ENCODE measurements at regions not wholly inside any gene's neighbourhood (a gene's known extent, or its start where the extent isn't known, plus 50 kb on each side); places are given as distances from the start of the nearest gene placed in this dataset.

DNA sequence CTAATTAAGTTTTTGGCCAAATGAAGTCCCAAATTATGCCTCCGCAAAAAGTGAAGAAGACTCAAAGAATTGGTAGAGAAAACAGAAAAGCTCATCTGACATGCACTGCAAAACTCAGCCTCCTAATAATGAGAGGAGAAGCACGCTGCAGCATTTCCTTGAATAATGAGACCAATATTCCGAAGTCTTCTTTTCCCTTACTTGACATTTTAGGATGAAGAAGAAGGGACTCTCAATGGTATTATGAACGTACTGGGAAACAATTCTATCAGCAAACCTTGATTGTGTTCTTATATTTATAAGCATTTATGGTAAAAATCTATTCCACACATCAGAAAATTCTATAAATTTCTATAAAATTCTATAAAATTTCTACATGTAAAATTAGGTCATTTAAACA lies 733.9 kb upstream of the ACVR2A start:
- peaks cover 3% of the 10 kb centered on the region for H3K9me3 Mint-ChIP-seq
- H3K4me3 Mint-ChIP-seq, result no peak overlapping the region
- POLR2A ChIA-PET, result no interaction called here
- CTCF ChIA-PET, result interaction anchor here (1.0 kb wide), 1 partner anchor 8 kb away, joined by 3 read pairs; no protein-coding TSS in a partner anchor
- H3K4me1 Mint-ChIP-seq (ENCODE audit: low read depth), result no peaks in the 10 kb centered on the region
- H3K36me3 Mint-ChIP-seq, result no peaks in the 10 kb centered on the region
- intact Hi-C loops (cut with micrococcal nuclease), result no loop called here
- H3K27me3 Mint-ChIP-seq, result no peaks in the 10 kb centered on the region
- H3K27ac Mint-ChIP-seq, result no peak overlapping the region
- no peak for DNase-seq

DNA sequence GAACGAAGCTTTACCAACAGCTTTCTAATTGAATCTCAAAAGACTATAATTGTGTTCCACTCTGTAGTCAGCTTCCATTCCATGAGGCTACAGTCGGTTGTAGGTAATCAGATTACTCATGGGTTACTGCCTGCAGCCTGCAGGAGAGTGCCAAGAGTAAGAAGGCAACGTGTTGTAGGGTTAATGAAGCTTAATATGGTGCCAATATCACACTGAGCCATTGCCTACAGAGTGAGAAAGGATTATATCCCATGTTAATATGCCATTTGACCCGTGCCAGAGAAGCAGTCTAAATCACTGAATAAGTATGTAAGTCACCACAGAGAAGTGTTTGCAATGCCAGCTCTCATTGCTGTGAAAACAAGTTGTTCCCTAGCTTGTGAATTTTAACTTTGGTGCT lies 734.5 kb upstream of the ACVR2A start:
- Mint-ChIP-seq H3K4me3 (no peak overlapping the region), H3K36me3 (no peaks in the 10 kb centered on the region), H3K4me1 (ENCODE audit: low read depth) (no peaks in the 10 kb centered on the region), H3K27me3 (no peaks in the 10 kb centered on the region), H3K9me3 (peaks cover 3% of the 10 kb centered on the region), H3K27ac (no peak overlapping the region)
- CTCF ChIA-PET, result interaction anchor here (1.0 kb wide), 1 partner anchor 8 kb away, joined by 3 read pairs; no protein-coding TSS in a partner anchor
- intact Hi-C loops (cut with micrococcal nuclease), result no loop called here
- no peak for DNase-seq
- POLR2A ChIA-PET, result no interaction called here

DNA sequence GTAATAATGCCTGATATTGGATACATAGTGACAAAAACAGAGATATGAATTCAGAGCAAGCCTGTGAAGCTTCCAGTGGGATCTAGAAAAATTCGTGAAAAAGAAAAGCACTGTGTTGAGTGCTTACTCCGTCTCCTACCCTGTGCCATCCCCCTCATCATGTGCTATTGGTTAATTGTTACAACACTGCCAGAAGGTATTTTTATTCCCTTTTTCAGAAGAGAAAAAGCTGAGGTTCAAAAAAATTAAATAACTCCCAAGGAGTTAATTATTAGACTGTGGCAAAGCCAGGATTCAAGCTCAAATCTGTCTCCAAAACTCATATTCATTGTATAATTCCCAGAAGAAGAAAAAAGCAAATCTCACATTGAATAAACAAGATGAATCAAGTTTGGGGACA lies 735.5 kb upstream of the ACVR2A start:
- no peak for DNase-seq
- CTCF ChIA-PET, result no interaction called here
- intact Hi-C loops (cut with micrococcal nuclease), result no loop called here
- no peak overlapping the region for H3K4me3 Mint-ChIP-seq
- H3K27ac Mint-ChIP-seq, result no peak overlapping the region
- POLR2A ChIA-PET, result no interaction called here
- H3K9me3 Mint-ChIP-seq, result peaks cover 3% of the 10 kb centered on the region
- no peaks in the 10 kb centered on the region for H3K4me1 Mint-ChIP-seq (ENCODE audit: low read depth)
- no peaks in the 10 kb centered on the region for H3K27me3 Mint-ChIP-seq
- no peaks in the 10 kb centered on the region for H3K36me3 Mint-ChIP-seq

DNA sequence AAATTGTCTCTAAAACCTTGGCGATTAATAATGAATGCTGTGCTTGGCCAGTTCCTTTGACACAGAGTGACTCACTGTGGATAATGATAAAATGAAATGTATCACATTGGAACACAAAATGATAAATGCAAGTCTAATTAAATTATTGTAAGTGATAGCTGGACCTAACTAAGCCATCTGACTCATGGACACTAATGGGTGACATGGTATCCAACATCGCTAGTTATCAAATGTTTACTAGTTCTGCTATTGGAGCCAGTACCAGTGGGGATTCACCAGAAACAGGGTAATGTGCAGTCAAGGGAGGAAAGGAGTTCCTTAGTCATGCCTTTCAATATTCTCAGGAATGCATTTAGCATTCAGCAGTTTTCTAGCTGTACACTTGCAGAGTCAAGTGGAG lies 736.3 kb upstream of the ACVR2A start:
- Mint-ChIP-seq H3K27me3 (no peaks in the 10 kb centered on the region), H3K4me1 (ENCODE audit: low read depth) (no peaks in the 10 kb centered on the region), H3K27ac (no peak overlapping the region), H3K36me3 (no peaks in the 10 kb centered on the region), H3K4me3 (no peak overlapping the region), H3K9me3 (peaks cover 3% of the 10 kb centered on the region)
- ChIA-PET CTCF (no interaction called here), POLR2A (no interaction called here)
- DNase-seq, result no peak
- intact Hi-C loops (cut with micrococcal nuclease), result no loop called here

DNA sequence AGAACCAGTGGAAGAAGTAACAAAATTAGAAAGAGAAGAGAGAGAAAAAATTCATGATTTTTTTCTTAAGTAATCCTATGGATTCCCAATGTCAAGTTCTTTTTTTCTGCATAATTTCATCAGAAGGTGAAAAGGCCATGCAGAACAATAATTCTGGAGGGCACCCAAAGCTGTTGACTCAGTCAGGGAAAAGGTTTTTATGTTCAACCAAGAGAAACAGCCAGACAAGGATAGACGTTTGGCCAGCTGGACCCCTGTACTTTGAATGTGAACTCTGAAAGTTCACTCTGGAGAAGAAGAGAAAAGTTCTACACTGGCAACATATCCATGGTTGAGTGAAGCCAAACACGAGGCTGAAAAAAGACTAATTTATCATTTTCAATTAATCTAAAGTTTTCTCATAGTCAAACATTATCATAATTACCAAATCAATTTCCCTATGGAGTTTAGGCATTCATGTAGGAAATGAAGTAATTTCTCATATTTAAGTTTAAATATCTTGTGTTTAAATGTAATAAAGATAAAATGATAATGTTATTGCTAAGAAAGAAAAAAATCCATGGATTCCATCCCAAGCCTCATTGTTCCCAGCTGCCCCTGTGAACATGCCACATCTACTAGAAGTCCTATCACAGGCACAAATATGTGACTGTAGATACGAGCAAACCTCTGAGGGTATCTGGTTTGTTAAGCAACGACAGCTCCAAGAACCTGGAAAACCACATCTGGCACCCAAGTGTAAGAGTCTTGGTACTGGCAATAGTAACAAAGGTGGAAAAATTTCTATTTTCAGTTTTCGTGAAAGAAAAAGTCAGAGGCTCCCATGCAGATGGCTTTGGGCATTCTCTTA lies 742.7 kb upstream of the ACVR2A start:
- H3K4me3 Mint-ChIP-seq, result no peak overlapping the region
- no peak overlapping the region for H3K27ac Mint-ChIP-seq
- peaks cover 2% of the 10 kb centered on the region for H3K4me1 Mint-ChIP-seq (ENCODE audit: low read depth)
- ChIA-PET POLR2A (no interaction called here), CTCF (interaction anchor here (0.6 kb wide), 1 partner anchor 352 kb away, joined by 3 read pairs; no protein-coding TSS in a partner anchor)
- intact Hi-C loops (cut with micrococcal nuclease), result no loop called here
- H3K27me3 Mint-ChIP-seq, result no peaks in the 10 kb centered on the region
- no peaks in the 10 kb centered on the region for H3K36me3 Mint-ChIP-seq
- H3K9me3 Mint-ChIP-seq, result no peaks in the 10 kb centered on the region
- DNase-seq, result no peak

DNA sequence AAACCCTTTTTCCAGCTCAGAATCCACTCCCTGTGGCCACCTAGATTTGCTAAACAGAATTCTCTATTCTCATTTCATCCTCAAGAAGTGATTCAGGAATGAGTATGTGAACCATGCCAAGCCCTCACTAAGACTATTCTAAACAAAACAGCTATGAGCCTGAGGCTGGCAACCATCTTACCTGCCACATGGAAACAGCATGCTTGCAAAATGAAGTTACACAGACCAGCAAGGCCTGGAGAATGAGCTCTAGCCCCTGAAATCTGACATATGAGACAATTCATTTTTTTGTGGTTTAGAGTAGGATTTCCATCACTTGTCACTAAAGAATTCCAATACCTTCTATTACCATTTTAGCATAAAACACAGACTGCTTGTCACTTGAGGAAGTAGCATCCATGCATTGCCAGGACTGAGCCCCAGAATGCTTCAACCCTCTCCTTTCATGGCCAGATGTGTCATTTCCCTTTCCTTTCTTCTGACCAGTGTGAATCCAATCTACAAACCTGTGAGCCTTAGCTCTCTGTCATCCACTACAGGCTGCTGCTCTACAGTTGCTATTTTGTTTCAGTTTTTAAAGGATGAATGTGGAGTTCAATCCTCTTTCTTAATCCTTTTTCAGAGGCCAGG lies 744.3 kb upstream of the ACVR2A start:
- ChIA-PET CTCF (no interaction called here), POLR2A (interaction anchor here (0.6 kb wide), 1 partner anchor 307 kb away, joined by 4 read pairs; no protein-coding TSS in a partner anchor)
- H3K36me3 Mint-ChIP-seq, result no peaks in the 10 kb centered on the region
- no peak overlapping the region for H3K4me3 Mint-ChIP-seq
- H3K4me1 Mint-ChIP-seq (ENCODE audit: low read depth), result peaks cover 11% of the 10 kb centered on the region
- no peaks in the 10 kb centered on the region for H3K9me3 Mint-ChIP-seq
- H3K27me3 Mint-ChIP-seq, result no peaks in the 10 kb centered on the region
- intact Hi-C loops (cut with micrococcal nuclease), result no loop called here
- no peak overlapping the region for H3K27ac Mint-ChIP-seq
- no peak for DNase-seq

DNA sequence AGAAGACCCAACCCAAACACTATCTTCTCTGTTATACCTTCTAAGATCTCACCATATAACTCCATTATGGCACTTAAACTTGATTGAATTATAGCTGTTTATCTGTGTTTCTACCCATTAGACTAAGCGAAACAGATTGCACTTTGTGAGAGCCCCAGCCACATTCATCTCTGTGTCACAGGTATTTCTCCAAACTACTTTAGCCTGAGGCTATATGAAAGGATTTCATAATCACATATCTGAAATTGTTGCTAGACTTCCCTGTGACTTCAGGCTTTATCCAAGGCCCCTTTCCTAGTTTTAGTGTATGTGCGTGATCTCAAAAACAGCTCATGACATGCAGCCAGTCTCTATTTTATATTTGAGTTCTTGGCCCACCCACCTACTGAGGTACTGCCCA lies 745.0 kb upstream of the ACVR2A start:
- Mint-ChIP-seq H3K27me3 (no peaks in the 10 kb centered on the region), H3K4me1 (ENCODE audit: low read depth) (peaks cover 11% of the 10 kb centered on the region), H3K9me3 (no peaks in the 10 kb centered on the region), H3K27ac (no peak overlapping the region), H3K36me3 (no peaks in the 10 kb centered on the region), H3K4me3 (no peak overlapping the region)
- ChIA-PET CTCF (interaction anchor here (1.4 kb wide), 1 partner anchor 17 kb away, joined by 5 read pairs; no protein-coding TSS in a partner anchor), POLR2A (no interaction called here)
- no peak for DNase-seq
- intact Hi-C loops (cut with micrococcal nuclease), result loop anchor here (5.0 kb wide), 1 partner anchor 82 kb away; no protein-coding TSS in a partner anchor

DNA sequence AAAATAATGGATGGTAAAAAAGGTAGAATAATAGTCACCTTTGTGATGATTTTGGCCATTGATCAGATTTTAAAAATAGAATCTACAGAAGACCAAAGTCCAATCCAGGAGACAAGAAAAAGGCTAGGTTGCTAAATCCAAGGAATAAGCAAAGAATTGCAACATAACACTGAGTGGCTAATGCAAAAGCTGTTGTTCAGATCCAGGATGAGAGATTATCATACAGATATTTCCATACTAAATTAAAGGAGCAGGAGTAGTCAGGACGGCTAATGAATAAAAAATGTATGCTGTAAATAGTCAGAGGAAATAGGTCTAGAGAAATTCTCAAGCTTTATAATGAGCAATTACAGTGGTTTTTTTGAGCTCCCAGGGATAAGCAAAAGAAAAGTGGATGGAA lies 745.9 kb upstream of the ACVR2A start:
- no peaks in the 10 kb centered on the region for H3K36me3 Mint-ChIP-seq
- intact Hi-C loops (cut with micrococcal nuclease), result loop anchor here (5.0 kb wide), 1 partner anchor 83 kb away; no protein-coding TSS in a partner anchor
- H3K9me3 Mint-ChIP-seq, result no peaks in the 10 kb centered on the region
- H3K27ac Mint-ChIP-seq, result no peak overlapping the region
- ChIA-PET POLR2A (no interaction called here), CTCF (interaction anchor here (1.4 kb wide), 1 partner anchor 16 kb away, joined by 5 read pairs; no protein-coding TSS in a partner anchor)
- H3K4me3 Mint-ChIP-seq, result no peak overlapping the region
- peaks cover 11% of the 10 kb centered on the region for H3K4me1 Mint-ChIP-seq (ENCODE audit: low read depth)
- DNase-seq, result no peak
- no peaks in the 10 kb centered on the region for H3K27me3 Mint-ChIP-seq

DNA sequence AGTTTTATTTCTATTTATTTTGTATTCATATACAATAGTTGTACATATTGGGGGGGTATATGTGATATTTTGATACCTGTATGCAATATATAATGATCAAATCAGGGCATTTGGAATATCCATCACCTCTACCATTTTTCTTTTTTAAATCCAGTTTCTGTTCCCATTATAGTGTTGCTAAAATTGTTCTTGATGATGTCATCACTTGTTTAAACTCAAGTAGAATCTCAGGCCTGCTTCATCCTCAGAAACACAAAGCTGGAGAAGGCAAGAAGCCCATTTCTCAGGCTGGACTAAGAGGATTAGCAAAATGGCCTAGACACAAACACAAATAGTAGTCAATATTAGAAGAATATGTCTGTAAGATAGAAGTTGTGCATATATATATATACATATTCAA lies 747.1 kb upstream of the ACVR2A start:
- H3K27ac Mint-ChIP-seq, result no peak overlapping the region

DNA sequence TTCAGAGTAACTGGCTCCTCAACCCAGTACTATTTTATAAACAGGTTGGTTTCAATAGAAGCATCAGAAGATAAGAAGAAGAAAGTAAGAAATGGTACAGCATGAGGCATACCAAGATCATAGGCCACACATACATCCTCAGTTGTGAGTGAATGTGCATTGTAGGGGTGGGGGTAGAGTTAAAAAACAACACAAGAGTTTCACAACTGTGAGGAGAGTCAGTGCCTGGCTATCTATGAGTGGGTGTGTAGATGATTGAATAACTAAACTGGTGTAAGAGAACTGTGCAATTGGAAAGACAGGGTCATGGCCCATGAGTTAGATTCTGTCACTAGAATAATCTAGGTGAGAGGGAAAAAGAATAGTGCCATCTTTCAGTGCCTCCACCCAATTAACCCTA lies 748.2 kb upstream of the ACVR2A start:
- intact Hi-C loops (cut with micrococcal nuclease), result loop anchor here (1.0 to 5.0 kb wide), 2 partner anchors 86 to 198 kb away; no protein-coding TSS in a partner anchor
- no peaks in the 10 kb centered on the region for H3K27me3 Mint-ChIP-seq
- ChIA-PET CTCF (no interaction called here), POLR2A (no interaction called here)
- peak; percentile 11 for DNase-seq
- H3K4me1 Mint-ChIP-seq (ENCODE audit: low read depth), result peaks cover 11% of the 10 kb centered on the region
- H3K4me3 Mint-ChIP-seq, result no peak overlapping the region
- H3K27ac Mint-ChIP-seq, result no peak overlapping the region
- no peaks in the 10 kb centered on the region for H3K9me3 Mint-ChIP-seq
- H3K36me3 Mint-ChIP-seq, result no peaks in the 10 kb centered on the region

More for the DNA sequence above, 747.1 kb upstream of the ACVR2A start:
- intact Hi-C loops (cut with micrococcal nuclease), result loop anchor here (5.0 kb wide), 1 partner anchor 85 kb away; no protein-coding TSS in a partner anchor
- Mint-ChIP-seq H3K27me3 (no peaks in the 10 kb centered on the region), H3K9me3 (no peaks in the 10 kb centered on the region), H3K4me3 (no peak overlapping the region), H3K4me1 (ENCODE audit: low read depth) (peaks cover 11% of the 10 kb centered on the region), H3K36me3 (no peaks in the 10 kb centered on the region)
- CTCF ChIA-PET, result interaction anchor here (0.9 kb wide), 1 partner anchor 15 kb away, joined by 3 read pairs; no protein-coding TSS in a partner anchor
- POLR2A ChIA-PET, result no interaction called here
- DNase-seq, result no peak

DNA sequence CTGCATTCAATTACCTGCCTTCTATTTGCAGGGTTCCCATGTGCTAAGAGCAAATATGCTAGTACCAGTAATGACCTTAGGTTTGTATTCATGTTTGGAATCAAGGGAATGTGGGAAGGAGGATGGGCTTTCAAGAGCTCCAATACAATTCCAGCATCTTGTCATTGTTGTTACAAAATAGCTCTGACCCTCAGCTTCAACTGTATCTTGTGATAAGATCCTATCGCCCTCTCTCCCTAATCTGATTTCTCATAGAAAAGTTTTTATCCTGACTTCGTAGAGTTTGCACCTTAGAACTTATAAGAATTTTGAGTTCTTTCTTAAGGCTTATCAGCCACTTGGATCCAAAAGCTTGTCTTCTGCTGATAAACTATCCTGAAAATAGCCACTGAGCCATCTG lies 749.5 kb upstream of the ACVR2A start:
- Mint-ChIP-seq H3K4me3 (no peak overlapping the region), H3K4me1 (ENCODE audit: low read depth) (peaks cover 11% of the 10 kb centered on the region), H3K36me3 (no peaks in the 10 kb centered on the region), H3K9me3 (no peaks in the 10 kb centered on the region), H3K27ac (no peak overlapping the region), H3K27me3 (no peaks in the 10 kb centered on the region)
- intact Hi-C loops (cut with micrococcal nuclease), result loop anchor here (5.0 kb wide), 1 partner anchor 87 kb away; no protein-coding TSS in a partner anchor
- ChIA-PET CTCF (interaction anchor here (5.4 kb wide), 1 partner anchor 13 kb away, joined by 26 read pairs; no protein-coding TSS in a partner anchor), POLR2A (no interaction called here)
- DNase-seq, result no peak

DNA sequence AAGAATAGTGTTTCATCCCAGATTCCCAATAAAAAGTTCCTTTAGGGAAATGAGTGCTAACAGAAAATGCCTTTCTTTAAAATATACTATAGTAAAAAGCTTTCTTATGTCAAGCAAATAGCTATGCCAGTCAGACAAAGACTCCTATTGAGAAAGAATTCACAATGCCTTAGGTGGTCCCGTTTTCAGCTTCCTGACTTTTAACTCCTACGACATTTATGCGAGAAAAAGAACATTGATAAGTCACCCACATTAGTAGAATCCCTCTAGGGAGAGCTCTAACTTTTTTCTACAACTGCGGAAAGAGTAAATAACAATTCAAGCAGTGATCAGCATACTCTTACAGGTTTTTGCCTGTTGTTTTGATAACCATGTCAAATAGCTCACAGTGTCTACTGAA lies 750.8 kb upstream of the ACVR2A start:
- Mint-ChIP-seq H3K27me3 (no peaks in the 10 kb centered on the region), H3K36me3 (no peaks in the 10 kb centered on the region), H3K9me3 (no peaks in the 10 kb centered on the region), H3K27ac (no peak overlapping the region), H3K4me1 (ENCODE audit: low read depth) (peaks cover 11% of the 10 kb centered on the region), H3K4me3 (no peak overlapping the region)
- intact Hi-C loops (cut with micrococcal nuclease), result no loop called here
- ChIA-PET CTCF (interaction anchor here (5.4 kb wide), 1 partner anchor 12 kb away, joined by 26 read pairs; no protein-coding TSS in a partner anchor), POLR2A (no interaction called here)
- no peak for DNase-seq
